Lower leg skin (tissue), 3 donors: ENCODE measurements at regions not wholly inside any gene's neighbourhood (a gene's known extent, or its start where the extent isn't known, plus 50 kb on each side); places are given as distances from the start of the nearest gene placed in this dataset.

Experiments
- CTCF ChIP-seq, 3 donors: fragments of 450-650 bp; IDR thresholded peaks; one replicate each; pipeline ENCODE4 v1.5.1; 2016; ENCODE audit warnings: antibody characterized with exemption in 3 of 3, mild to moderate bottlenecking in 3 of 3, moderate library complexity in 2 of 3
- POLR2A ChIP-seq, 2 donors: fragments of 450-650 bp; IDR thresholded peaks; one replicate each; pipeline ENCODE4 v1.6.1; 2016 to 2017; ENCODE audit warnings: antibody characterized with exemption in 2 of 2, mild to moderate bottlenecking in 1 of 2, moderate library complexity in 1 of 2

GRCh38 chr3:95218484-95218883, 1155.6 kb downstream of the NSUN3 start:
- no peak for TF ChIP-seq CTCF (IDR thresholded peaks at IDR 0.05)
- TF ChIP-seq POLR2A (IDR thresholded peaks at IDR 0.05), result no peak
